Mesodermal cell (in vitro differentiated cells): ENCODE measurements at regions not wholly inside any gene's neighbourhood (a gene's known extent, or its start where the extent isn't known, plus 50 kb on each side); places are given as distances from the start of the nearest gene placed in this dataset.

ENCODE experiments used
- H3K27ac ChIP-seq: 2 replicates; pipeline ENCODE4 v1.7.0; 2013; ENCODE audit warnings: mild to moderate bottlenecking, low read depth, low read length, moderate library complexity; ENCODE audit not compliant: severe bottlenecking
- H3K36me3 ChIP-seq: 2 replicates; pipeline ENCODE4 v1.7.1; 2013; ENCODE audit warnings: mild to moderate bottlenecking, low read length, moderate library complexity; ENCODE audit not compliant: control insufficient read depth, insufficient read depth
- H3K4me1 ChIP-seq: one replicate; pipeline ENCODE4 v1.7.1; 2013; ENCODE audit warnings: mild to moderate bottlenecking, low read length; ENCODE audit not compliant: insufficient read depth, control insufficient read depth, poor library complexity, severe bottlenecking
- H3K4me3 ChIP-seq: 2 replicates; pipeline ENCODE4 v1.7.0; 2013; ENCODE audit warnings: low read length, control low read depth, mild to moderate bottlenecking; ENCODE audit not compliant: insufficient read depth, poor library complexity, severe bottlenecking; ENCODE audit errors: extremely low read depth
- H3K9me3 ChIP-seq: 2 replicates; pipeline ENCODE4 v1.7.1; 2013; ENCODE audit warnings: mild to moderate bottlenecking, low read length, moderate library complexity; ENCODE audit not compliant: control insufficient read depth
- WGBS, 2 experiments: methylation state at CpG; one replicate each; pipeline ENCODE4 v1.1.5; 2013; ENCODE audit warnings: missing lambda C conversion rate in 2 of 2; ENCODE audit not compliant: insufficient coverage in 2 of 2; 5-methylcytosine and 5-hydroxymethylcytosine counted together

- Histone ChIP-seq H3K9me3 (no peaks in the 10 kb centered on the region), H3K4me1 (no peaks in the 10 kb centered on the region), H3K36me3 (no peaks in the 10 kb centered on the region), H3K27ac (no peak overlapping the region), H3K4me3 (no peak overlapping the region)
- 55 to 61% methylated on average over 3 to 4 of the region's 4 CpGs for WGBS, 2 experiments
These were observed 58.5 kb upstream of the EXOC6 start for GRCh38 chr10:92789786-92790185.

GRCh38 chr10:92790440-92790839, 57.9 kb upstream of the EXOC6 start:
- H3K27ac ChIP-seq, result no peak overlapping the region
- H3K4me1 ChIP-seq, result no peaks in the 10 kb centered on the region
- no peaks in the 10 kb centered on the region for H3K9me3 ChIP-seq
- WGBS, 2 experiments, result 71 to 100% methylated on average over 1 to 2 of the region's 2 CpGs
- no peaks in the 10 kb centered on the region for H3K36me3 ChIP-seq
- H3K4me3 ChIP-seq, result no peak overlapping the region

- no peak overlapping the region for H3K4me3 ChIP-seq
- no peak overlapping the region for H3K27ac ChIP-seq
- no CpG with 5 or more reads among the region's 1 CpG for WGBS, 2 experiments
- no peaks in the 10 kb centered on the region for H3K9me3 ChIP-seq
- no peaks in the 10 kb centered on the region for H3K4me1 ChIP-seq
- no peaks in the 10 kb centered on the region for H3K36me3 ChIP-seq
These were observed 55.7 kb upstream of the EXOC6 start for GRCh38 chr10:92792661-92793060.
